Neural crest cell (in vitro differentiated cells): ENCODE measurements at regions not wholly inside any gene's neighbourhood (a gene's known extent, or its start where the extent isn't known, plus 50 kb on each side); places are given as distances from the start of the nearest gene placed in this dataset.

Experiments used
- DNase-seq: peaks from one replicate; pipeline ENCODE4 v3.0.0; 2021; ENCODE audit warnings: low read depth, mixed read lengths, low spot score
- H3K27ac Mint-ChIP-seq: one replicate; pipeline ENCODE4 v1.8.0; 2021; ENCODE audit warnings: mild to moderate bottlenecking, mixed read lengths; ENCODE audit not compliant: unreplicated experiment
- H3K27me3 Mint-ChIP-seq: 2 replicates; pipeline ENCODE4 v1.8.0; 2021; ENCODE audit warnings: low read depth, mild to moderate bottlenecking, mixed read lengths
- H3K36me3 Mint-ChIP-seq: 2 replicates; pipeline ENCODE4 v1.8.0; 2021; ENCODE audit warnings: low read depth, mild to moderate bottlenecking, mixed read lengths
- H3K4me1 Mint-ChIP-seq: 2 replicates; pipeline ENCODE4 v1.8.0; 2021; ENCODE audit warnings: mixed read lengths
- H3K4me3 Mint-ChIP-seq: one replicate; pipeline ENCODE4 v1.8.0; 2021; ENCODE audit warnings: mild to moderate bottlenecking, mixed read lengths
- H3K9me3 Mint-ChIP-seq: 2 replicates; pipeline ENCODE4 v1.8.0; 2021; ENCODE audit warnings: mixed read lengths
- CTCF ChIP-seq: fragments of 200-600 bp; sonication (generic); conservative IDR thresholded peaks from 2 replicates; pipeline ENCODE4 v1.5.0; 2021; ENCODE audit warnings: antibody characterized with exemption, mild to moderate bottlenecking

GRCh38 chr20:53737396-53738038 is 143.9 kb upstream of the ZNF217 start:
- H3K4me3 Mint-ChIP-seq, result peak overlapping the region; percentile 65
- no peaks in the 10 kb centered on the region for H3K27me3 Mint-ChIP-seq
- no peak for DNase-seq
- no peaks in the 10 kb centered on the region for H3K9me3 Mint-ChIP-seq
- no peak for TF ChIP-seq CTCF
- H3K4me1 Mint-ChIP-seq, result peaks cover 73% of the 10 kb centered on the region
- peak overlapping the region; percentile 98 for H3K27ac Mint-ChIP-seq
- no peaks in the 10 kb centered on the region for H3K36me3 Mint-ChIP-seq

DNA sequence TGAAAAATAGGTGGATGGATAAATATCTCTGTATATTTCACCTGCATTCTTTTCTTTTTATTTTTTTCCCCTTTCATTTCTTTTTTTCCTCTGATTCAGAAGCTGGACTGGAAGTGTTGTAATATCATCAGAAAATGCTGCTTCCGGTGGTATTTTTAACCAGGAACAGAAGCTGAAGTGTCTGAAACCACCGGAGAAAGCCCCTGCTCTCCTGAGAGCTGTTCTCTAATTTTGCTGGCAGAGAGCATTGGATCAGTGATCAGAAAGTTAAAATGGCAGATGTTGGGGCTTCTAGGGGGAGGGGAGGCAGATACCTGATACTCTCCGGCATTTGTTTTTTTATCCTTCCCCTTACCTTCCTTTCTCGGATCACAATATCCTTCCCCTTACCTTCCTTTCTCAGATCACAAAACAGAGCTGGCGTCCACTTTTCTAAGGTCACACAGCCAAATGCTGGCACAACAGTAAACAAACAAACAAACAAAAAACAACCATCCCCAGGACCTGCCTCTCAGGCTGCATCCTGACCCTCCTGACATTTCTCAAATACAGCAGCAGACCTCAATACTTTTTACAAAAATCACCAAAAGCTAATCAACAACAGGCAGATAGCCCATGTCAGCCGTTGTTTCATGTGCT is 143.2 kb upstream of the ZNF217 start:
- H3K27ac Mint-ChIP-seq, result peak overlapping the region; percentile 98
- DNase-seq, result no peak
- H3K9me3 Mint-ChIP-seq, result no peaks in the 10 kb centered on the region
- peaks cover 73% of the 10 kb centered on the region for H3K4me1 Mint-ChIP-seq
- H3K27me3 Mint-ChIP-seq, result no peaks in the 10 kb centered on the region
- TF ChIP-seq CTCF, result no peak
- H3K36me3 Mint-ChIP-seq, result no peaks in the 10 kb centered on the region
- peak overlapping the region; percentile 65 for H3K4me3 Mint-ChIP-seq

DNA sequence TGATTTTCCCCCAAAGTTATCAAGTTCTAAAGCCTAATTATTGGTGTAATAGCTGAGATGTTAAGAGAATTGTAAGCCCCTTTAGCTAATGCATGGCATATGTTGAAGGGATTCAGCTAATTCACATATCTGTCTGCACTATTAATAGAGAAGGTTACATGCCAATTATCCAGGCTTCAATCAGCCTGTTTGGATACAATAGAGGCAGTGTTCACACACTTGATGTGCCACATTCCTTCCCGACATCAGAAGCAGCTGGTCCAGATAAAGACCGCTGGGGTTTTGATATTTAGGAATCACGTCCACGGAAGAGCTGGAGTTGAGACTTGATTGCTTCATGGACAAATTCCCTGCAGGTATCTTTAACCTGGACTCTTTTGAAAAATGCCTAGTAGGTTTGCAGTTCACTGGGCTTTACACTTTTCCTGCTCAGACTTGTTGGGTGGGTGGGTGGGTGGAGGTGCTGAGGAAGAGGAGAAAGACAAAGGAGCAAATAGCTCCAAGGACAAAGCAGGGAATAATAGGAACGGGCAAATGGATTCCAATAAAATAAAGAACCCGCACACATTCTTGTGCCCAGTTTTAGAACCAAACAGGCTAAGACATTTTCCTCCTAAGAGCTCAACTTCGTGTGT is 142.6 kb upstream of the ZNF217 start:
- Mint-ChIP-seq H3K36me3 (no peaks in the 10 kb centered on the region), H3K27me3 (no peaks in the 10 kb centered on the region), H3K9me3 (no peaks in the 10 kb centered on the region), H3K4me3 (peak overlapping the region; percentile 65), H3K27ac (peak overlapping the region; percentile 98), H3K4me1 (peaks cover 71% of the 10 kb centered on the region)
- no peak for TF ChIP-seq CTCF
- DNase-seq, result no peak

GRCh38 chr20:53735536-53736050 is 142.0 kb upstream of the ZNF217 start:
- Mint-ChIP-seq H3K27ac (peak overlapping the region; percentile 98), H3K36me3 (no peaks in the 10 kb centered on the region), H3K27me3 (no peaks in the 10 kb centered on the region), H3K9me3 (no peaks in the 10 kb centered on the region), H3K4me3 (peak overlapping the region; percentile 65), H3K4me1 (peaks cover 67% of the 10 kb centered on the region)
- no peak for DNase-seq
- TF ChIP-seq CTCF, result no peak

- Mint-ChIP-seq H3K4me1 (peaks cover 56% of the 10 kb centered on the region), H3K27ac (peak overlapping the region; percentile 36), H3K27me3 (no peaks in the 10 kb centered on the region), H3K36me3 (no peaks in the 10 kb centered on the region), H3K9me3 (no peaks in the 10 kb centered on the region), H3K4me3 (peak overlapping the region; percentile 31)
- no peak for TF ChIP-seq CTCF
- DNase-seq, result no peak
These were observed 140.5 kb upstream of the ZNF217 start for GRCh38 chr20:53734006-53734688.
